Loucy (cell line): ENCODE measurements at regions not wholly inside any gene's neighbourhood (a gene's known extent, or its start where the extent isn't known, plus 50 kb on each side); places are given as distances from the start of the nearest gene placed in this dataset.

Experiments
- CTCF ChIP-seq: fragments of 200-600 bp; sonication (generic); conservative IDR thresholded peaks from 2 replicates; pipeline ENCODE4 v1.5.1; 2014; ENCODE audit warnings: mild to moderate bottlenecking, antibody characterized with exemption, low read length
- EZH2phosphoT487 ChIP-seq: fragments of 200-600 bp; IDR thresholded peaks from 2 replicates; pipeline ENCODE4 v1.6.1; 2018; ENCODE audit warnings: antibody characterized with exemption, mild to moderate bottlenecking, moderate library complexity, borderline replicate concordance

DNA sequence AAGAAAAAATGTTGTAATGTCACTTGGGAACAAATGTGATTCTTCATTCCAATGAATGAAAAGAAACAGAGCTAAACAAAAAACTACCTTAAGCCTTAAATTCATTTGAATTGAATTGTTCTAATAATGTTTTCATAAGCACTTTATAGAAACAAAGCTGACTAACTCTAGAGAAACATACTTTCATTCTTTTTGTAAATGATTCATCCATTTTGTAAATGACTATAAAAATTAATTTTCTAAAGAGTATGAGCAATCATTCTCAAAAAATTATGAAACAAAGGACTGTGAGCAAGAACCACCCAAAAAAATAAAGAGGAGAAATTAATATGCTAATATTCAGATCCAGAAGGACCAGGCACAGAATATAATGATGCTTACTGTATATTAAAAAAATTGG is 986.5 kb upstream of the CHORDC1 start:
- TF ChIP-seq CTCF: no peak
- no peak for TF ChIP-seq EZH2phosphoT487
